HG03354 (cell line): ENCODE measurements at regions not wholly inside any gene's neighbourhood (a gene's known extent, or its start where the extent isn't known, plus 50 kb on each side); places are given as distances from the start of the nearest gene placed in this dataset.

Experiments used
- ATAC-seq: cut with Tn5 transposase; IDR thresholded peaks from one replicate; pipeline ENCODE4 v1.9.1; 2021; ENCODE audit warnings: mild to moderate bottlenecking; ENCODE audit not compliant: unreplicated experiment, poor library complexity, severe bottlenecking

- no peak for ATAC-seq
Observed at GRCh38 chr3:160159341-160159740, 65.9 kb upstream of the C3orf80 start.

- no peak for ATAC-seq
Observed at GRCh38 chr3:160159806-160160205, 65.4 kb upstream of the C3orf80 start.

- no peak for ATAC-seq
Observed at GRCh38 chr3:160161921-160162320, 63.3 kb upstream of the C3orf80 start.

GRCh38 chr3:160162440-160162839, 62.8 kb upstream of the C3orf80 start:
- no peak for ATAC-seq

GRCh38 chr3:160163229-160163878, 61.9 kb upstream of the C3orf80 start:
- no peak for ATAC-seq

- ATAC-seq, result no peak
Observed at GRCh38 chr3:160168246-160168645, 57.0 kb upstream of the C3orf80 start.

- ATAC-seq, result no peak
Observed at GRCh38 chr3:160169139-160169976, 55.9 kb upstream of the C3orf80 start.

- peak; percentile 66 for ATAC-seq
Observed at GRCh38 chr3:160170409-160171370, 54.5 kb upstream of the C3orf80 start.

- no peak for ATAC-seq
Observed at GRCh38 chr3:160171813-160172212, 53.4 kb upstream of the C3orf80 start.

GRCh38 chr3:160174621-160175020, 50.6 kb upstream of the C3orf80 start:
- ATAC-seq, result no peak
